ENCODE measurements at regions not wholly inside any gene's neighbourhood (a gene's known extent, or its start where the extent isn't known, plus 50 kb on each side); places are given as distances from the start of the nearest gene placed in this dataset.

DNA sequence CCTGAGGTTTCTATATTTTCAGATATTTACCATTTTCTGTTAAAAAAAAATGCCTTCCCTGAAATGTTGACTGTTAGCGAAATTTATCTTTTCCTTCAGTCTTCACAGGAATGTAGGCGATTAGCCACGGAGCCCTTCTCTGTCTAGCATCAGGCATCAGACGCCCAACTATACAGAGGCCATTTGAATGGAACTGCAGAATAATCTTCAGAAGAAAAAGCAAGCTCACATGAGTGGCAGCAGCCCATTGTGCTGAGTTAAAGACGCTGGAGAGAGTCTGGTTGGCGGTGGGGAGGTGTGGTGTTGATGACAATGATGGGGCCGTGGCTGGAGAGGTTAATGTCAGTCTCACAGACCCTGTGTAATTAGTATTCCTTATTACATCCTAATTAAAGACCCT, 196.8 kb upstream of the LEF1 start:
- WGBS (ENCODE audit: insufficient coverage) = 33% methylated on average over 4 of the region's 7 CpGs

DNA sequence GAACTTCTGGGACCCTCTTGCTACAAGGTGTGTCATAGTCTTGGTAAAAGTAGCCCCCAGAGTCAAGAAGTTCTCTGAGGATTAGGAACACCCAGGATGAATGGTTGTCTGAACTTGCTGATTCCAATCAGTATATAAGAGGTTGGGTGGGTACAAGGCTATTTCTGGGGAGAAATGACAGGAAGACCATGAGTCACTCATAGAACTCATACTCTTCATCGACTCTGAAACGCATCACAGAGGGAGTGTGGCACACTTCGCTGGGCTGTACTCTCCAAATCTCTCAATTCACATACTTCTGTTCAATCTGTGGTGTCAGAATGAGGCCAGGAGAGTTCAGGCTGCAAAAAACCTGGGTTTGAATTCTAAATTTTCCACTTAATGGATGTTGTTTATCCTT, 193.2 kb upstream of the LEF1 start:
- Histone ChIP-seq H3K4me1 (ENCODE audit: control insufficient read depth, insufficient read depth, low read length) (peaks cover 6% of the 10 kb centered on the region), H3K36me3 (ENCODE audit: control insufficient read depth, insufficient read depth, low read length) (no peaks in the 10 kb centered on the region), H3K27ac (ENCODE audit: low read depth, low read length) (peak overlapping the region; percentile 36), H3K4me3 (ENCODE audit: low read depth, low read length) (no peak overlapping the region), H3K27me3 (ENCODE audit: control insufficient read depth, insufficient read depth, low read length) (no peaks in the 10 kb centered on the region), H3K9me3 (ENCODE audit: control insufficient read depth, insufficient read depth, low read length) (no peaks in the 10 kb centered on the region)
- WGBS (ENCODE audit: insufficient coverage) = no CpG with 5 or more reads among the region's 3 CpGs
- DNase-seq (ENCODE audit: low read depth in 4 of 6, low spot score in 6 of 6) = no peak

More for the DNA sequence above, 196.8 kb upstream of the LEF1 start:
- no peak overlapping the region for H3K4me3 ChIP-seq (ENCODE audit: low read depth, low read length)
- DNase-seq (ENCODE audit: low read depth in 4 of 6, low spot score in 6 of 6) = peak in 1 of 6 donors; percentile 28
- no peaks in the 10 kb centered on the region for H3K27me3 ChIP-seq (ENCODE audit: control insufficient read depth, insufficient read depth, low read length)
- no peak overlapping the region for H3K27ac ChIP-seq (ENCODE audit: low read depth, low read length)
- no peaks in the 10 kb centered on the region for H3K9me3 ChIP-seq (ENCODE audit: control insufficient read depth, insufficient read depth, low read length)
- no peaks in the 10 kb centered on the region for H3K36me3 ChIP-seq (ENCODE audit: control insufficient read depth, insufficient read depth, low read length)
- peaks cover 11% of the 10 kb centered on the region for H3K4me1 ChIP-seq (ENCODE audit: control insufficient read depth, insufficient read depth, low read length)

DNA sequence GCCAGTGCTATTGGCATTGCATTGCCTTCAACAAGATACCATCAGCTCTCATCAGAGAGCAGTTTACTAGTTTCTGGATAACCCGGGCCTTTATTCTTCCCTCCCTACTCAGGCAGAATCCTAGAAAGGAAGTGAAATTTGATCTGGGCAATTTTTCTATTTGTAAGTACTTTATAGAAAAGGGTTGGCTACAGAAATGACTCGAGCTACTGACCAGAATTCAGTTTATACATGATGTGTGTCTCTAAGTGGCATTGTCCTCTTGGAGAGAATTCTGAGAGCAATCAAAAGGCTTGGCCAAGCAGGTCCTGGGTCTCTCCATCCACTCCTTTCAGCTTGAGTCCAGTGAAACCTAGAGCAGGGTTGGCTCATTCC, 192.7 kb upstream of the LEF1 start:
- peak overlapping the region; percentile 82 for H3K27ac ChIP-seq (ENCODE audit: low read depth, low read length)
- peaks cover 6% of the 10 kb centered on the region for H3K4me1 ChIP-seq (ENCODE audit: control insufficient read depth, insufficient read depth, low read length)
- H3K9me3 ChIP-seq (ENCODE audit: control insufficient read depth, insufficient read depth, low read length) = no peaks in the 10 kb centered on the region
- no peaks in the 10 kb centered on the region for H3K36me3 ChIP-seq (ENCODE audit: control insufficient read depth, insufficient read depth, low read length)
- no peak for DNase-seq (ENCODE audit: low read depth in 4 of 6, low spot score in 6 of 6)
- 60% methylated on average over 1 of the region's 2 CpGs for WGBS (ENCODE audit: insufficient coverage)
- no peak overlapping the region for H3K4me3 ChIP-seq (ENCODE audit: low read depth, low read length)
- no peaks in the 10 kb centered on the region for H3K27me3 ChIP-seq (ENCODE audit: control insufficient read depth, insufficient read depth, low read length)

DNA sequence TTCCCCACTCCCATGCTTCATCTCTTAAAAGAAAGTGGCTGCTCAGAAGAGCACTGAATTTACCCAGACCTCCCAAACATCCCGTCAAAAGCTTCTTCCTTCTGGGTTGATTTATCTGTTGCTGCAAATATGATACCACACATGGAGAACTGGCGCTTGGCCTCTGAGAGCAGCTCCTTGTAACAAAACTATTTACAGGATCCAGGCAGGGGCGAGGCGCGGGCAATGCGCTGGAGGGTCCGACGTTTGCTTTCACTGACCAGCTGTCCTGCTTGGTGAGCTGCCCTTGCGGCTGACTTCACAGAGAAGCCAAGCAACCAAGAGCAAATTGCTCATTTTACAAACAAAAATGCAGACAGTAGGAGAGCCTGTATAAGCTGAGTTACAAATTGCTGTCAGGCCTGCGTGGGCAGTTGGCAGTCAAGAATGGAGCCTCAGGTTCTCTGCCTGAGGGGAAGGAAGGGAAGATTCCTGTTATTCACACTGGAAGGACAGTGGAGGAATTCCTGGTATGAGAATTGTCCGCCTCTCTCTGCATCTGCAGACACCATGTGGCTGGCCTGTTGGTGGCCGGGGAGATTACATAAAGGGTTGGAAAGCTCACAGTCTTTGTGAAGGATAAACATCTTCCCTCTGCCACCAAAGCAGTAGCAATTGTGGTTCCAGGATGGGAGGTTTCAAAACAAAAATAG, 192.2 kb upstream of the LEF1 start:
- 36% methylated on average over 9 of the region's 12 CpGs for WGBS (ENCODE audit: insufficient coverage)
- Histone ChIP-seq H3K9me3 (ENCODE audit: control insufficient read depth, insufficient read depth, low read length) (no peaks in the 10 kb centered on the region), H3K27ac (ENCODE audit: low read depth, low read length) (peak overlapping the region; percentile 82), H3K27me3 (ENCODE audit: control insufficient read depth, insufficient read depth, low read length) (no peaks in the 10 kb centered on the region), H3K36me3 (ENCODE audit: control insufficient read depth, insufficient read depth, low read length) (no peaks in the 10 kb centered on the region), H3K4me3 (ENCODE audit: low read depth, low read length) (no peak overlapping the region), H3K4me1 (ENCODE audit: control insufficient read depth, insufficient read depth, low read length) (peaks cover 7% of the 10 kb centered on the region)
- DNase-seq (ENCODE audit: low read depth in 4 of 6, low spot score in 6 of 6) = peak in 1 of 6 donors; percentile 50

DNA sequence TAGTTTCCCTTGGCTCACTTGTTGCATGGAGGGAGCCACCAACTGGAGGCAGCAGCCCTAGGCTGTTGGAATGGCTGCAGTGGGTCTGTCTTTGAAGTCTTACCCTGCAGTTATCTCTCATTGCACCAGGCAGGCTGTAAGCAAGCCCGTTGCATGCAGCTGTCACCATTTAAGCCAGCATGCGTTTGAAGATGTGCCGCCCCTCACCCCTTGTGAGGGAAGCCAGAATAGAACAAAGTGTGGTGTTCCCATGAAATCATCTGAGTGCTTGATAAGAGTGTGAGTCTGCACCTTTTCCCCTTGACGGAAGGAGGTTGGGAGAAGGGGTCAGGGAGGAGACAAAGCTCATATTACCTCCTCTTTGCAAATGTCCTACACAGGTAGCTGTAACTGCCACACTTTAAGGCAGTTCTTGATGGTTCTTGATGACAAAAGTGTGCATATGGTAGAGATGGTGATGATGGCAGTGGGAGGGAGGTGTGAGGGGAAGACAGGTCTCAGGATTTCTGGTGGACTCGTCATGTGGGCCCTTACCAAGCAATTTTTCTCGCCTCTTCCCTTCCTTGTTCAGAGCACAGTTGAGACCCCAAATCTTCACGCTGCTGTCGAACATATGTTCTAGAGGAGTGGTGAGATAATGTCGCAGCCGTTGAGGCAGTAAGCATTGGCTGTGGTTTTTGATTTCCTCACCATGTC, 191.4 kb upstream of the LEF1 start:
- Histone ChIP-seq H3K9me3 (ENCODE audit: control insufficient read depth, insufficient read depth, low read length) (no peaks in the 10 kb centered on the region), H3K4me1 (ENCODE audit: control insufficient read depth, insufficient read depth, low read length) (peaks cover 11% of the 10 kb centered on the region), H3K4me3 (ENCODE audit: low read depth, low read length) (no peak overlapping the region), H3K27me3 (ENCODE audit: control insufficient read depth, insufficient read depth, low read length) (no peaks in the 10 kb centered on the region), H3K27ac (ENCODE audit: low read depth, low read length) (peak overlapping the region; percentile 82), H3K36me3 (ENCODE audit: control insufficient read depth, insufficient read depth, low read length) (no peaks in the 10 kb centered on the region)
- DNase-seq (ENCODE audit: low read depth in 4 of 6, low spot score in 6 of 6) = no peak
- WGBS (ENCODE audit: insufficient coverage) = 53% methylated on average over 3 of the region's 10 CpGs

DNA sequence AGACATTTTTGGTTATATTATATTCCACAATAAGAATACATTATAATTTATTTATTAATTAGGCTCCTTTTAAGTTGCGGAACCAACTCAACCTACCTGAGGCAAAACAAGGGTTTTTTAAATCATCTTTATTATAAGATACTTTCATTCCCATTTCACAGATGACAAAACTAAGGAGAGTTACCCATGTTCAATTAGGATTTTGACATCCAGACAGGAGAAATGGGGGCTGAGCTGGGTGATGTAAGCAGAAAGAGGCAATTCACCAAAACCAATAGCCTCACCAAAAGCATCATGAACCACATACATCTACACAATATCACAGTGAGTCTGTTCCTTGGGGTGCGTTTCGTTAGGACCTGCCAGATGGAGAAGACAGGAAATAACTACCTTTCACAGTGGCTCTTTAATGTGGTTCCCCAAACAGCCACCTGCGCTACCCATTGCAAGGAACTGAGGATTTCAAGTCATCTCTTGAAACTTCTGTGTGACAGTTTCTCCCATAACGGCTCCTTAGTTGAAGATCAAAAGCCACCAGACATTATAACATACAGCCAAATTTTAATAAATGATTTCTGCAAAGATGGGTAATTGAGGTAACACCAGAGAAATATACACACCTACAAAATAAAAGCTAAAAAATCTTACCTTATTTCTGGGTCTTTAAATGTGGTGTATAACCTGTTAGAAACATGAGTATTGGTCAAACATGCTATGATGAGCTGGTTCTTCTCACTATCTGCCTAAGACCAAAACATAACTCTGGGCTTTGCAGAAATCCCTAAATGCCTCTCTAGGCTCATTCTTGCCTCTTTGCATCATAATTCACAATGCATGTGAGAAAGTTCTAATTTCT, 190.6 kb upstream of the LEF1 start:
- Histone ChIP-seq H3K36me3 (ENCODE audit: control insufficient read depth, insufficient read depth, low read length) (no peaks in the 10 kb centered on the region), H3K4me1 (ENCODE audit: control insufficient read depth, insufficient read depth, low read length) (peaks cover 11% of the 10 kb centered on the region), H3K27me3 (ENCODE audit: control insufficient read depth, insufficient read depth, low read length) (no peaks in the 10 kb centered on the region), H3K4me3 (ENCODE audit: low read depth, low read length) (no peak overlapping the region), H3K9me3 (ENCODE audit: control insufficient read depth, insufficient read depth, low read length) (no peaks in the 10 kb centered on the region), H3K27ac (ENCODE audit: low read depth, low read length) (no peak overlapping the region)
- DNase-seq (ENCODE audit: low read depth in 4 of 6, low spot score in 6 of 6) = no peak
- 100% methylated on average over 3 of the region's 5 CpGs for WGBS (ENCODE audit: insufficient coverage)

DNA sequence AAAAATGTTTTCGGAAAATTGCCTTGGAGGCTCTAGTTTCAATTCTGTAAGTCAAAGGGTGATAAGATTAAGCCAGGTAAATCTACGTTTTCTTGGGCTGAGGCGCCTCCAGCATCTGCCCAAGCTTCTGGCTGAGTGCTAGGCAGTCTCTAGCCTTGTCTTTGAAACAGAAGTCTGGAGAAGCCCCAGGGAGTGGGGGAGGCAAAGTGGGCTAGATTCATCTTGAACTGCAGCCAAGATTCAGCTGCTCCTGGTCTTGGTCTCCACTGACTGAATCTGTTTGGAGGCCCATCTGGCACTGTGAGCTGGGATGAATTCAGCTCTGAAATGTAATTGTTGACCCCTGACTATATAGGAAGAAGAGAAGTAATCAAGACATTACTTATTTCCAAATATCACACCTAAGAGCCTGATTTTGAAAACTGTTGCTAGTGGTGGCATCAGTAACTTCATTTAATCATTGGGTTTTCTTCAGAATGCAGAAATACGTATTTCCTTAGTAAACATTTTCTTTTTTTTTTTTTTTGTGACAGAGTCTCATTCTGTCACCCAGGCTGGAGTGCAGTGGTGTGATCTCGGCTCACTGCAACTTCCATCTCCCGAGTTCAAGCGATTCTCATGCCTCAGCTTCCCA, 187.3 kb upstream of the LEF1 start:
- Histone ChIP-seq H3K4me3 (ENCODE audit: low read depth, low read length) (no peak overlapping the region), H3K36me3 (ENCODE audit: control insufficient read depth, insufficient read depth, low read length) (no peaks in the 10 kb centered on the region), H3K27ac (ENCODE audit: low read depth, low read length) (no peak overlapping the region), H3K4me1 (ENCODE audit: control insufficient read depth, insufficient read depth, low read length) (peaks cover 9% of the 10 kb centered on the region), H3K27me3 (ENCODE audit: control insufficient read depth, insufficient read depth, low read length) (no peaks in the 10 kb centered on the region), H3K9me3 (ENCODE audit: control insufficient read depth, insufficient read depth, low read length) (no peaks in the 10 kb centered on the region)
- peak in 2 of 6 donors; percentile 59 for DNase-seq (ENCODE audit: low read depth in 4 of 6, low spot score in 6 of 6)
- WGBS (ENCODE audit: insufficient coverage) = 91% methylated on average over 6 of the region's 7 CpGs

DNA sequence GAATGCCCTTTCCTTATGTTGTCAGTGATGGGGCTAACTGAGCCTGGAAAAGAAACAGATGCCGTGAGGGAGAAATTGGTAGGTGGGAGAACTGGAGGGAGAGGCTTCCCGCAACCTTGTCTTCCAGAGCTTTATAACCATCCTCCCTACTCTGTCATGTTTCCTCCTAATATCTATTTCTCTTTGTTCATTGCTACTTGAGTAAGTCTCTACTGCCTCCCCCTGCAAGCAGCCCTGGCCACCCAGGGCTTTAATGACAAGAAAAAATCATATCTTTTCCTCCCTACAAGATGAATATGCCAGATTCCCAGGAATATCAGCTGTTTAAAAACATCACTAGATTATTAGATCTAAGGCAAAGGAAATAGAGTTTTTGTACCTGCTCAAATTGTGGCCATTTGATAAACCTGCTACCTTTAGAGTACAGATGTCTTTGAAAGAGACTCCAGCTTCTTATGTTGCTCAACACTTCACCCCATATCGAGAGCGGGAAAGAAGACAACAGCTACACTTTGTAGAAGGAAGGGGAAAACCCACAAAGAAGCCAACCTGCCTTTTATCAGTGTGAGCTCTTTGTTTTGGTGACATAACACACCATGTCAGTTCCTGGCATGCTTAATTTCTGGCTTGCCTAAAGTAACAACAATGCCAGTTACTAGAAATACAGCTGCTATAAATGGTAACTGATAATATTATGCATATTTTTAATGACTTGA, 186.6 kb upstream of the LEF1 start:
- no peaks in the 10 kb centered on the region for H3K36me3 ChIP-seq (ENCODE audit: control insufficient read depth, insufficient read depth, low read length)
- 25% methylated on average over 2 of the region's 4 CpGs for WGBS (ENCODE audit: insufficient coverage)
- H3K4me1 ChIP-seq (ENCODE audit: control insufficient read depth, insufficient read depth, low read length) = peaks cover 6% of the 10 kb centered on the region
- H3K27ac ChIP-seq (ENCODE audit: low read depth, low read length) = no peak overlapping the region
- no peaks in the 10 kb centered on the region for H3K27me3 ChIP-seq (ENCODE audit: control insufficient read depth, insufficient read depth, low read length)
- H3K9me3 ChIP-seq (ENCODE audit: control insufficient read depth, insufficient read depth, low read length) = no peaks in the 10 kb centered on the region
- DNase-seq (ENCODE audit: low read depth in 4 of 6, low spot score in 6 of 6) = no peak
- H3K4me3 ChIP-seq (ENCODE audit: low read depth, low read length) = no peak overlapping the region
